VCaP (cell line): ENCODE measurements at regions not wholly inside any gene's neighbourhood (a gene's known extent, or its start where the extent isn't known, plus 50 kb on each side); places are given as distances from the start of the nearest gene placed in this dataset.
A peak's percentile ranks its signal among the peaks of the same experiment; 100 is the strongest.

Experiments
- H3K27ac ChIP-seq: fragments of 450-650 bp; 2 replicates; pipeline ENCODE4 v1.5.1; 2017
- TF ChIP-seq, protein P1 (sequence below): fragments of 450-650 bp; conservative IDR thresholded peaks from 2 replicates; pipeline ENCODE4 v1.5.1; 2017; ENCODE audit warnings: mild to moderate bottlenecking, moderate library complexity

DNA sequence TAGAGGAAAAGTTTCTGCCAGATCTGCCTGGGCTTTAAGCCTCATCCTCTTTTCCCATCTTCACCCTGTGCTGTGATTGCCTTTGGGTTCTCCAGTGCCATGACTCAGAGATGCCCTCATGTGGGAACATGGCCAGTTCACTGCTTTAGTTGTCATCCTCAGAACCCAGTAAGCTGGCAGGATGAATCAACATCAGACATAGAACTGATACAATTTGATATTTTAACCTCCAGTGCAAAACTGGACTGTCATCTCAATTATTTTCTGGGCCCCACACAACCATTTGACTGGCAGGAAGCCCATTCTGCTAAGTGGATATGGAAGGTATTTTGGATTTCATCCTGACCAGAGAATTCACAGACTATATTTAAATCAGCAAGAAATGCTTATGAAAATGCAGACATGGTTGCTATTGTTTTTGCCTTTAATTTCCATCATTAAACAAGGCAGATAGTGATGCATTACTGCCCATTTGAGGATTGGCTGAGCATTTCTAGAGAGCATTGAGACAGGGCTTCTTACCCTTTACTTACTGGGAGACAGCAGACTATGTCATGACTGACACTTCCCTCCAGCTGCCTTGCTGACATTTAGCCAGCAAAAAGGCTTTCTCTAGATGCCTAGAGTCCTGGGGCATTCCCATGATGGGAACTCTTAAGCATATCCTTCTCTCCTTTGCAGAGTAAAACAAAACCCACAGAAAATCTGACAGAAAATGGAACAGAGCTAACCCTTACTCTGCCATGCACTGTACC lies 327.1 kb upstream of the MTNR1B start:
- peak overlapping the region; percentile 52; the same call in 1 of the 2 replicates for H3K27ac ChIP-seq
- TF ChIP-seq, protein P1, sequence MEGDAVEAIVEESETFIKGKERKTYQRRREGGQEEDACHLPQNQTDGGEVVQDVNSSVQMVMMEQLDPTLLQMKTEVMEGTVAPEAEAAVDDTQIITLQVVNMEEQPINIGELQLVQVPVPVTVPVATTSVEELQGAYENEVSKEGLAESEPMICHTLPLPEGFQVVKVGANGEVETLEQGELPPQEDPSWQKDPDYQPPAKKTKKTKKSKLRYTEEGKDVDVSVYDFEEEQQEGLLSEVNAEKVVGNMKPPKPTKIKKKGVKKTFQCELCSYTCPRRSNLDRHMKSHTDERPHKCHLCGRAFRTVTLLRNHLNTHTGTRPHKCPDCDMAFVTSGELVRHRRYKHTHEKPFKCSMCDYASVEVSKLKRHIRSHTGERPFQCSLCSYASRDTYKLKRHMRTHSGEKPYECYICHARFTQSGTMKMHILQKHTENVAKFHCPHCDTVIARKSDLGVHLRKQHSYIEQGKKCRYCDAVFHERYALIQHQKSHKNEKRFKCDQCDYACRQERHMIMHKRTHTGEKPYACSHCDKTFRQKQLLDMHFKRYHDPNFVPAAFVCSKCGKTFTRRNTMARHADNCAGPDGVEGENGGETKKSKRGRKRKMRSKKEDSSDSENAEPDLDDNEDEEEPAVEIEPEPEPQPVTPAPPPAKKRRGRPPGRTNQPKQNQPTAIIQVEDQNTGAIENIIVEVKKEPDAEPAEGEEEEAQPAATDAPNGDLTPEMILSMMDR = no peak

DNA sequence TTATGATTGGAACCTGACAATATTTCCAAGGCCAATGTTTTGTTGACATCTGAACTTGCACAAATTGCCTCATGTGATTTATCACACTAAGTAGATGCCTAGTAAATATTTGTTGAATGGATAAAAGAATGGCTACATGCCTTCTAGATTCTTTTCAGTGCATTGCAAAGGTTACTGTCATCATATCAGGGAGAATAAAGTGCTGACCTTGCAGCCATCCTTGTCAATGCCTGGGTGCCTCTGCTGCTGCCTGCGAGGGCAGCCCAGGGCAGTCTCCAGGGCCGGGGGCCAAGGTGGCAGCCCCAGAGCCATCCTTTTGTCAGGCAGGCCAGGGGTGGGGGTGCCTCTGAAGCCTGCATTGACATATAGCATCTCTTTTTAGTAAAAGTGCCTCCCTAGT lies 325.6 kb upstream of the MTNR1B start:
- TF ChIP-seq, protein P1 = no peak
- peak overlapping the region; percentile 52 for H3K27ac ChIP-seq

DNA sequence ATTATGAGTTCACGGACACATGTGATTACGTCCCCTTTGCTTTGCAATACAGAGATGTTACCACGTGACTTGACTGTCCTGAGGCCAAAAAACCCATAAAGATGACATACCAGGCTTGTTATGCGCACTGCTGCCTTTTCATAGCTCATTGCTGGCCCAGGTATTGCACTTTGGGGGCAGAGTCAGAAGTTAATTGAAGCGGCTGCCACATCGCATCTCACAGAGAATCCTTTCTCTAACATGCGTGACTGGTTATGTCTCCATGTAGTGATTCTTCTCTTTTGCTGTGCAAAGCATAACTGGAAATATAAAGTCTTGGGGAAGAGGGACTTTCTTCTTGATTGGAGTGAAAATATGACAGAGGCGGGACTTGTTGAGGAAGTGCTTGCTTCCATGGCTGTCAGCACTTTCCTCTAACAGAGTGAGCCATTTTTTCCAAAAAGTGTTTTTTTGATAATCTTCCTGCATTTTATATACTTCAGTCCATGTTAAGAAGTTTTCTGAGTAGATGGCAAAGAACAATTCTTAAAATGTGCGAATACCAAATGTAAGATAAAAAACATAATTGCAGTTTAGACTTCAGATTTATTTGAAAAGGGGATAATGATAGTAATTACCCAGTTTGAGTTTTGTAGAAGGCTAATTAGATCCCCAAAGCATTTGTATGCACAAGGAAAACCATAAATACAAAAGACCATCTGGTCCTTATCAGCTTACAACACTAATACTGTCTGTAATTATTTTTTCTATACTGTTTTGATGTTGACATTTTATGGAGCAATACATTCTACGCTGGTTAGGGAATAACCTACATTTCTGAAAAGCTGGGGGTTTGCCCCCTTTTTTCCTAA lies 324.6 kb upstream of the MTNR1B start:
- peak overlapping the region; percentile 52 for H3K27ac ChIP-seq
- TF ChIP-seq, protein P1 = no peak

DNA sequence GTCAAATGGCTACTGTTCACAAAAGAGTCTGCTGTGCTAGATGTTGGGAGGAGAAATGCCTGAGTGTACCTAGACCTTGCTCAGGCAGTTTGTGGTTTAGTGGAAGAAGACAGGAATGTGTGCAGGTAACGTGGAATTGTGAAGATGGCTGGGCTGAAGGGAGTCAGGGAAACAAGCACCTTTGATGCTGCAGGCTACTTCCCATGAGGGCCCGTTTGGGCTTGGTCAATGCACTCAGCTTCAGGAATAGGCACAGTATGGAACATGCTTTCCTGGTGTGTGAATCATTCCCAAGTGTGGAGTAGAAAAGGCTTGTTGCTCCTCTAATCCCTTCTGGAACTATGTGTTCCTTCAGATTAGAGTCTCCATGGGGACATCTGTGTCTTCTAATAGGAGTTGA lies 318.3 kb upstream of the MTNR1B start:
- H3K27ac ChIP-seq = no peak overlapping the region
- TF ChIP-seq, protein P1 = no peak

DNA sequence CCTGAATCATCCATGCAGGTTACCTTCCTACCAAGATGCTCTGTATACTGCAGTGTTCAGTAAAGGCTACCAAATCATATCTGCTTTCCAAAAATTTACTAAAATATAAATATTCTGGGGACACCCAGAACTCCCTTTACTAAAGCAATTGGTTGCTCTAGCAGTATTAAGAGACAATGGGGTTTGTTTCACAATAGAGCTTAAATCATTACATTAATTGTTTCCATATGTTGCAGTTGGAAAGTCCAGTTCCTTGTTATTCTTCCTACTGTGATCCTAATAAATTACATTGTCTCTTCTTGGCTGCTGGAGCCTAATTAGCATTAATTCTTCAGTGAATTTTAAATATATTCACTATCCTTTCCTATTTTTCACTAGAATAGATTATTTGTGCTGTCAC lies 316.0 kb upstream of the MTNR1B start:
- H3K27ac ChIP-seq = no peak overlapping the region
- TF ChIP-seq, protein P1 = no peak

DNA sequence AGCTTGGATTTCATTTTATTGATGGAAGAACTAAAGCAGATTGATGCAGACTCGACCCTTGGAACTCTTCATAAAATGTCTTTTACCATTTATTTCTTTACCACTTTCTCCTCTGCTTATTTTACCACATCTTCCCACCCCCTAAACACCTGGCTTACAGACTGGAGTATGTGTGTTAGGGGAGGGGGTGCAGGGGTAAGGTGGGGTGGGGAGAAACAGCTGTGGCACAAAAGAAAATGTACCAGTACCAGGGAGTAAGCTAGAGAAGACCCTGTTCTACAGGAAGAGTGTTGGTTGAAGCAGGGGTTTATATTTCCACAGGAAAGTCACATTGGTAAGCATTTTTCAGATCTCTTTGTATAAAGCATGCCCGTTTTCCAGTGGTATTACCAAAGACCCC lies 312.7 kb upstream of the MTNR1B start:
- H3K27ac ChIP-seq = no peak overlapping the region
- TF ChIP-seq, protein P1 = no peak

DNA sequence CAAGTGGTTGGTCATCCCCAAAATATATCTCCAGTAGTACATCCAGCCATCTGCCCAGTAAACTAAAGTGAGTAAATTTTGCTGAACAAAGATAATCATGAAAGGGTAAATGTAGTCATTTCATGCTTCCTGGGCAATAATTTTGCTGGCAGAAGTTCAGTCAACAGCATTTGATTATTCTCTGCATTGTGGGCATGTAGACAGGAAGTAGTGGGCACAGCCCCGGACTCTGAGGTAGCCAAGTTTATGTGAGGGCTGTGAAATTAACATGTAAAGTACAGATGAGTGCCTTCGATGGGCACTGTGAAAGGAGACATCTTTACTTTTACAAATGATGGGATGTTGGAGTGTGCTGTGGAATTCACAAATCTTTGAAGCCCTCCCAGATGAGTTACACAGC lies 312.2 kb upstream of the MTNR1B start:
- no peak overlapping the region for H3K27ac ChIP-seq

More for the DNA sequence above, 312.2 kb upstream of the MTNR1B start:
- TF ChIP-seq, protein P1 = no peak
